ENCODE measurements at regions not wholly inside any gene's neighbourhood (a gene's known extent, or its start where the extent isn't known, plus 50 kb on each side); places are given as distances from the start of the nearest gene placed in this dataset.

DNA sequence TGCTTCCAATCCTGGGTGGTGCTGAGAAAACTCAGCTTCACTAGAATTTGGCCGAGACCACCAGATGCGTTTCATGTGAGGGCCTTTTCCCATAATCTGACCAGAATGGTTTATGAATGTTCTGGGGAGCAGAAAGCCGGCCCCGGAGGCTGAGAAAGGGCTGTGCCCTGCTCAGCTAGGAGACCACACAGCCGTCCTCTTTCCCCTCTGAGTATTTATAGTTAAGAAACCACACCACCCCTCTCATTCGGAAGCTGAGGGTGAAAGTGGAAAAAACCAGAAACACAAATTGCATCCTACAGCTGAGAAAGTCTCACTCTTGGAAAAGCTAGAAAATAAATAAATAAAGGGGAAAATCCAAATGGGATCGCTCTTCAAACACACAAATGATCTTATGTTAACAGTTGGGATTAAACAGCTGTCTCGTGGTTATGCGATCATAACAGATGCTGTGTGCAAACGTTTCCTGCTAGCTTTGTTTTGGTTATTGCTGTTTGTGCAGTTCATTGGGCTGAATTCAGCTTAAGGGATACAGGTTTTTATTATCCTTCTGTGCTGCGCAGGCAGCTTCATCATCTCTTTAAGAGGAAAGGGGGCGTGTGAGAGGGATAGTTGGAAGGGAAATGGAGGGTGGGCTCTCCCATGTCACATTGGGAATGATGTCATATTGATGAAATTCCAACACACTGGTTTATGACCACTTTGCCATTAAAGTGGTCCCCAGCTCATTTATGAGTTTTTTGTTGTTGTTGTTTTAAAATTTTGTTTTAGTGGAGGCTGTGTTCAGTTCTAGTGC lies 1026.2 kb upstream of the NR2F2 start:
- H3K27ac ChIP-seq (replicated peaks) = peak overlapping the region; percentile 81
- no peak for DNase-seq
- intact Hi-C loops (cut with micrococcal nuclease) = no loop called here
- TF ChIP-seq, protein P1, sequence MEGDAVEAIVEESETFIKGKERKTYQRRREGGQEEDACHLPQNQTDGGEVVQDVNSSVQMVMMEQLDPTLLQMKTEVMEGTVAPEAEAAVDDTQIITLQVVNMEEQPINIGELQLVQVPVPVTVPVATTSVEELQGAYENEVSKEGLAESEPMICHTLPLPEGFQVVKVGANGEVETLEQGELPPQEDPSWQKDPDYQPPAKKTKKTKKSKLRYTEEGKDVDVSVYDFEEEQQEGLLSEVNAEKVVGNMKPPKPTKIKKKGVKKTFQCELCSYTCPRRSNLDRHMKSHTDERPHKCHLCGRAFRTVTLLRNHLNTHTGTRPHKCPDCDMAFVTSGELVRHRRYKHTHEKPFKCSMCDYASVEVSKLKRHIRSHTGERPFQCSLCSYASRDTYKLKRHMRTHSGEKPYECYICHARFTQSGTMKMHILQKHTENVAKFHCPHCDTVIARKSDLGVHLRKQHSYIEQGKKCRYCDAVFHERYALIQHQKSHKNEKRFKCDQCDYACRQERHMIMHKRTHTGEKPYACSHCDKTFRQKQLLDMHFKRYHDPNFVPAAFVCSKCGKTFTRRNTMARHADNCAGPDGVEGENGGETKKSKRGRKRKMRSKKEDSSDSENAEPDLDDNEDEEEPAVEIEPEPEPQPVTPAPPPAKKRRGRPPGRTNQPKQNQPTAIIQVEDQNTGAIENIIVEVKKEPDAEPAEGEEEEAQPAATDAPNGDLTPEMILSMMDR (IDR thresholded peaks at IDR 0.05; ENCODE audit: borderline replicate concordance) = no peak
- H3K4me3 ChIP-seq = peak overlapping the region; percentile 14
- no peaks in the 10 kb centered on the region for H3K9me3 ChIP-seq (replicated peaks)
- peaks cover 32% of the 10 kb centered on the region for H3K4me1 ChIP-seq
- no peaks in the 10 kb centered on the region for H3K27me3 ChIP-seq (ENCODE audit: low read depth)
- no peaks in the 10 kb centered on the region for H3K36me3 ChIP-seq

DNA sequence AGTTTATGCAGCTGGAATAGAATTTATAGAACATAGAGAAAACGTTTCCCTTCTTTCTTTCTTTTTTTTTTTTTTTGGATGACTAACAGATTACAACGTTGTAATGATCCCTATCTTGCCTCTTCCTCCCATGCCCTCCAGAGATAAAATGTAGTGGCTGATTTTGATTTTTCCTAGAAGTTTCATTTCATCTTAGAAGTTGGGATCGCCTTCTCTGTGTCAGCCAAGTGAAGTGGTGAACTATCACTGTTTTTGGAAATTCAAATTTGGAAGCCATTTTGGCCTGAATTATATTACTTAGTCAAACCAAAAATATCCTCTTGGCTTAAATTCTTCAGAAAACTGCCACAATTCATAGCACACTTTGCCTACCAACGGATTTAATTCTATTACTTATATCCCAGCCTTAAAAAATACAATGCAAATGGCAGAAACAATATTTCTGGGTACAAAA lies 1025.5 kb upstream of the NR2F2 start:
- peak overlapping the region; percentile 14 for H3K4me3 ChIP-seq

DNA sequence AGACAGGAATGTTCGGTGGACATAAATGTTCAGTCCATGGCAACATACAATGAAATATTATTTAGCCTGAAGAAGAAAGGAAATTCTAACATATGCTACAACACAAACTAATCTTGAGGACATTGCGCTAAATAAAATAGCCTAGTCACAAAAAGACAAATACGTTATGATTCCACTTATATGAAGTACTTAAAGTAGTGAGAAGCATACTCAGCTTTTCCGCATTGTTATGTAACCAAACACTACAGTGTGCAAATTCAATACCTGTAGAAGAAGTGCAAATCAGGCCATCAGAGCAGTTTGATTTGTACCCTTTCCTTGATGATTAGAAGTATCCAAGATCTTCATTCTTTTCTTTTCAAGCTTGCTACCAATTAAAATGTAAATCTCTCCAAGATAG lies 1023.4 kb upstream of the NR2F2 start:
- Histone ChIP-seq H3K36me3 (no peaks in the 10 kb centered on the region), H3K27me3 (ENCODE audit: low read depth) (no peaks in the 10 kb centered on the region), H3K9me3 (replicated peaks) (no peaks in the 10 kb centered on the region), H3K4me1 (peaks cover 32% of the 10 kb centered on the region), H3K27ac (replicated peaks) (no peak overlapping the region), H3K4me3 (no peak overlapping the region)
- no peak for DNase-seq
- intact Hi-C loops (cut with micrococcal nuclease) = no loop called here
- TF ChIP-seq, protein P1 (IDR thresholded peaks at IDR 0.05; ENCODE audit: borderline replicate concordance) = no peak

More for the DNA sequence above, 1025.5 kb upstream of the NR2F2 start:
- TF ChIP-seq, protein P1 (IDR thresholded peaks at IDR 0.05; ENCODE audit: borderline replicate concordance) = no peak
- H3K4me1 ChIP-seq = peaks cover 32% of the 10 kb centered on the region
- intact Hi-C loops (cut with micrococcal nuclease) = no loop called here
- no peak for DNase-seq
- no peaks in the 10 kb centered on the region for H3K9me3 ChIP-seq (replicated peaks)
- H3K36me3 ChIP-seq = no peaks in the 10 kb centered on the region
- peak overlapping the region; percentile 81 for H3K27ac ChIP-seq (replicated peaks)
- H3K27me3 ChIP-seq (ENCODE audit: low read depth) = no peaks in the 10 kb centered on the region

DNA sequence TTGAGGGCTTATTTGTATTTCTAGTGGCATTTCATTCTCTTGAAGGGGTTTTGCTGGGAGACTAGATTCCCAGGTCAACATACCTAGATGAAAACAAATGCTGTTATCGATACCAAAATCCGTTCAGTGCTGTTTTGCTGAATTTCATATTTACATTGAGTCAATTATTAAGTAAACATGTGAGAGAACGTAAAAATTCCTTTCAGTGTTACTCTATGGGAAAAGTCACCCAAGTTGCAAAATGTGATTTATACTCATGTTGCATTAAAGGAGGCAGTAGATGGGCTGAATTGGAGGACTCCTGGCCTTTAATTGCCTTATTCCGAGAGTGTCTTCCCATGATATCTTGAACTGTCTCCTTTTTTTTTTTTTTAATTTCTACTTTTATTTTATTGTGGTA lies 1011.3 kb upstream of the NR2F2 start:
- H3K9me3 ChIP-seq (replicated peaks) = peaks cover 5% of the 10 kb centered on the region
- H3K4me1 ChIP-seq = no peaks in the 10 kb centered on the region
- TF ChIP-seq, protein P1 (IDR thresholded peaks at IDR 0.05; ENCODE audit: borderline replicate concordance) = no peak
- DNase-seq = no peak
- H3K27me3 ChIP-seq (ENCODE audit: low read depth) = no peaks in the 10 kb centered on the region
- H3K27ac ChIP-seq (replicated peaks) = no peak overlapping the region
- H3K36me3 ChIP-seq = no peaks in the 10 kb centered on the region
- intact Hi-C loops (cut with micrococcal nuclease) = no loop called here
- H3K4me3 ChIP-seq = no peak overlapping the region

GRCh38 chr15:95323796-95324195 lies 1006.7 kb upstream of the NR2F2 start:
- H3K4me3 ChIP-seq = peak overlapping the region; percentile 66
- TF ChIP-seq, protein P1 (IDR thresholded peaks at IDR 0.05; ENCODE audit: borderline replicate concordance) = no peak
- peaks cover 5% of the 10 kb centered on the region for H3K4me1 ChIP-seq
- H3K27ac ChIP-seq (replicated peaks) = peak overlapping the region; percentile 85
- no peaks in the 10 kb centered on the region for H3K36me3 ChIP-seq
- no peaks in the 10 kb centered on the region for H3K9me3 ChIP-seq (replicated peaks)
- peaks cover 24% of the 10 kb centered on the region for H3K27me3 ChIP-seq (ENCODE audit: low read depth)
- intact Hi-C loops (cut with micrococcal nuclease) = no loop called here
- DNase-seq = no peak

Data from left ventricle myocardium inferior (tissue), 1 donor.